Fibroblast of the aortic adventitia (primary cell): ENCODE measurements at regions not wholly inside any gene's neighbourhood (a gene's known extent, or its start where the extent isn't known, plus 50 kb on each side); places are given as distances from the start of the nearest gene placed in this dataset.
"Not testable (repeated sequence)": the region's sequence is repeated elsewhere in the genome, so short reads cannot be mapped to it uniquely, and the experiment has no call there.

ENCODE experiments used
- DNase-seq: peaks from one replicate; pipeline ENCODE4 v3.0.0-alpha.2; 2010; ENCODE audit warnings: low read depth
- H3K4me3 ChIP-seq: 2 replicates; pipeline ENCODE4 v1.5.1; 2011; ENCODE audit warnings: low read depth, mild to moderate bottlenecking, control low read depth, low read length, moderate library complexity
- TF ChIP-seq, protein P1 (sequence below): IDR thresholded peaks from 2 replicates; pipeline ENCODE4 v1.5.1; 2011; ENCODE audit warnings: mild to moderate bottlenecking, low read length, control low read depth, inconsistent platforms; ENCODE audit not compliant: insufficient read depth

DNA sequence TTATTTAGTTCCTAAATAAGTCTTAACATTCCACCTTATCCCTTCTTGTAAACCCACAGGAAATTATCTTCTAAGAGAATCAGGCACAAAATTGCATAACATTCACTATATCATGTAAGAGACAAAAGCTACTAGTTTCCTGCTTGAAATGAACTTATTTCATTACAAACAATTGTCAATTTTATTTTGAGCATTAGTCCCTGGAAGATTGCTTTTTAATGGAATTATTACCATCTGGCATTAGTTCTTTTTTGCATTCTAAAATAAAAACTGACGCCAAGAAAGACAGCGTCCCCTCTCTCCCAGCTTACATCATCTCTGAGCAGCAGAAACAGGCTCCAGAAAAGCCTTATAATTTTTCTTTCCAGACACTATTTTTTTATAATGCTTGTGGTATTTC lies 121.8 kb downstream of the NOC3L start:
- DNase-seq = no peak
- TF ChIP-seq, protein P1, sequence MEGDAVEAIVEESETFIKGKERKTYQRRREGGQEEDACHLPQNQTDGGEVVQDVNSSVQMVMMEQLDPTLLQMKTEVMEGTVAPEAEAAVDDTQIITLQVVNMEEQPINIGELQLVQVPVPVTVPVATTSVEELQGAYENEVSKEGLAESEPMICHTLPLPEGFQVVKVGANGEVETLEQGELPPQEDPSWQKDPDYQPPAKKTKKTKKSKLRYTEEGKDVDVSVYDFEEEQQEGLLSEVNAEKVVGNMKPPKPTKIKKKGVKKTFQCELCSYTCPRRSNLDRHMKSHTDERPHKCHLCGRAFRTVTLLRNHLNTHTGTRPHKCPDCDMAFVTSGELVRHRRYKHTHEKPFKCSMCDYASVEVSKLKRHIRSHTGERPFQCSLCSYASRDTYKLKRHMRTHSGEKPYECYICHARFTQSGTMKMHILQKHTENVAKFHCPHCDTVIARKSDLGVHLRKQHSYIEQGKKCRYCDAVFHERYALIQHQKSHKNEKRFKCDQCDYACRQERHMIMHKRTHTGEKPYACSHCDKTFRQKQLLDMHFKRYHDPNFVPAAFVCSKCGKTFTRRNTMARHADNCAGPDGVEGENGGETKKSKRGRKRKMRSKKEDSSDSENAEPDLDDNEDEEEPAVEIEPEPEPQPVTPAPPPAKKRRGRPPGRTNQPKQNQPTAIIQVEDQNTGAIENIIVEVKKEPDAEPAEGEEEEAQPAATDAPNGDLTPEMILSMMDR = no peak

DNA sequence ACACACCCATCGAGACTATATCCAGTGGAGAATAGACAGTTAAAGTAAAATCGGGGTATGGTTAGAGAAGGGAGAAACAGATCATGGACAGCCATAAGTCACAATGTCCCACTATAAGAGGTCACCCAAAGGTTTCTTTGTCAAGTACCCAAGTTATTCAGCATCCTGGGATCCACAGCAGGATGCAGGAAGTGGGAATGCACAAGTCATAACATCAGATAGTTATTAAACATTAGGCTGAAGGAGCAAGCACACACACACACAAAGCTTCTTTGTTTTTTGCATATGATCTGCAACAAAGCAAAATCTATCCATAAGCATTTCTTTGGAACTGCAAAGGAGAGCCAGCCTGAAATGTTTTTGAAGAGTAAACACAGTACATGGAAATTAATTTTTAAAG lies 111.6 kb downstream of the NOC3L start:
- DNase-seq = no peak
- TF ChIP-seq, protein P1 = no peak
- H3K4me3 ChIP-seq = no peak overlapping the region

More for the DNA sequence above, 121.8 kb downstream of the NOC3L start:
- no peak overlapping the region for H3K4me3 ChIP-seq

DNA sequence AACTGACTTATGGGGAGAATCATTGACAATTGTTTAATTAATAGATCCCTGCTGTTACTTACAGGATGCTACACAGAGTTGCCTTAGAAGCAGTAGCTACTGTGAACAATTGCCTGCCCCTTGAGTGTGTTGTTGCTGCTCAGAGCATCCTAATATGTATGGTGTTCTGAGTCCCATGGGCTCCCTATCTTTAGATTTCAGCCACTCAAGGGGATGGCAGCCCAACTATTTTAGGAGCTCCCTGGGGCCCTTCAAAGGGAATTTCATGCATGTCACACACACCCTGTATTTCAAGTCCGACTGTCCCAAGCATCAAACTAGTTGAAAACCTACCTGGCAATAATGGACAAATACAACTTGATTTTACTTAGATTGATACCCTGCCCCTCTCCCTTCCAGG lies 111.2 kb downstream of the NOC3L start:
- H3K4me3 ChIP-seq = no peak overlapping the region
- TF ChIP-seq, protein P1 = no peak
- DNase-seq = no peak

DNA sequence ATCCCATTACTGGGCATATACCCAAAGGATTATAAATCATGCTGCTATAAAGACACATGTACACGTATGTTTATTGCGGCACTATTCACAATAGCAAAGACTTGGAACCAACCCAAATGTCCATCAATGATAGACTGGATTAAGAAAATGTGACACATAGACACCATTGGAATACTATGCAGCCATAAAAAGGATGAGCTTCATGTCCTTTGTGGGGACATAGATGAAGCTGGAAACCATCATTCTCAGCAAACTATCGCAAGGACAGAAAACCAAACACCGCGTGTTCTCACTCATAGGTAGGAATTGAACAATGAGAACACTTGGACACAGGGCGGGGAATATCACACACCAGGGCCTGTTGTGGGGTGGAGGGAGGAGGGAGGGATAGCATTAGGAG lies 105.3 kb downstream of the NOC3L start:
- not testable (repeated sequence) for DNase-seq, H3K4me3 ChIP-seq

DNA sequence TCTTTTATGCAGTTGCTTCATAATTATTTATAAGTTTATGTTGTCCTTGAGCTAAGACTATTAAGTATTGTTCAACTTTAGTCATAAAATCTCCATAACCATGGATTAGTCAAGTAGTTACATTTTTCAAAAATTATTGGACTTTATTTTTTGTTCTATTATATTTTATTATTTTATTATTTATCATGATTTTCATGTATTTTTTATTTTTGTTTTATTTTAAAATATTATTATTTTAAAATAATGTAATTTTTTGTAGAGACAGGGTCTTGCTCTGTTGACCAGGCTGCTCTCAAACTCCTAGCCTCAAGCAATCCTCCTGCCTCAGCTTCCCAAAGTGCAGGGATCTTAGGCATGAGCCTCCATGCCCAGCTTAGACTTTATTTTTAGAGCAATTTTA lies 102.3 kb downstream of the NOC3L start:
- no peak for DNase-seq
- TF ChIP-seq, protein P1 = no peak
- H3K4me3 ChIP-seq = no peak overlapping the region

DNA sequence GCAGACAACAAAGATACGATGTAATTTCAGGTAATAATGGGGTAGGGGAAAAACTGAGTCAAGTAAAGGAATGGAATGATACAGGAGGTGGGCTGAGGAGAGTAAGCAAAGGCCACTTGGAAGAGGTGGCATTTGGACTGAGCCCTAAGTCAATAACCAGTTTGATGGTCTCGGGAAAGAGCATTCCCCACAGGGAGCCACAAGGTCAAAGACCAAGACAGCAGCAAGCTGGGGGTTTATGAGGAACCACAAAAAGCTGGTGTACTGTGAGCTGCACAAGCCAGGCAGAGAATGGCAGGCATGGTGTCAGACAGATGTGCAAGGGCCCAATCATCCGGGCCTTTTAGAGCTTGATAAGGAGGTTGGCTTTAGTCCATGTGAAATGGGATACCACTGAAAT lies 98.7 kb downstream of the NOC3L start:
- TF ChIP-seq, protein P1 = no peak
- DNase-seq = no peak
- no peak overlapping the region for H3K4me3 ChIP-seq

GRCh38 chr10:94266091-94266490 lies 96.6 kb downstream of the NOC3L start:
- no peak overlapping the region for H3K4me3 ChIP-seq
- DNase-seq = no peak
- TF ChIP-seq, protein P1 = no peak
